ENCODE measurements at regions not wholly inside any gene's neighbourhood (a gene's known extent, or its start where the extent isn't known, plus 50 kb on each side); places are given as distances from the start of the nearest gene placed in this dataset.

DNA sequence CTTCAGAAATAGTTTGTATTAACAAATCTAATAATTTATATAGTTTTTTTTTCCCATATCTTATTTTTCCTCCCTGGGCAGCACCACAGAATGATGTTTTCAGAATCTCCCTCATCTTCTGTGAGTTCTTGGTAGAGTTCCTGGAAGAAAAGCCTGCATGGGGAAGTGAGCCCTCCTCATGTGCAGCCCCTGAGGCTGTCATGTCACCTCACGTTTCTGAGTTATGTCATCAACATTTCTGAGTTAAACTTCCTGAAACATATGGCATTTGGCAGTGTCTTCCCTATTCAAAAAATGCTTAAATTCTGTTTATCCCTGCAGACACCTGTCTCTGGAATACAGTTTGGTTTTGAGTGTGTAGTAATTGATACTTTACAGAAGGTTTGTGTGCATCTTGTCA, 979.0 kb downstream of the TMEM121 start:
- Histone ChIP-seq H3K27ac (ENCODE audit: insufficient read depth, low read depth, low read length) (no peak overlapping the region), H3K27me3 (ENCODE audit: control insufficient read depth in 2 of 2, insufficient read depth in 2 of 2, low read length in 2 of 2) (no peaks in the 10 kb centered on the region), H2AFZ (ENCODE audit: low read depth, low read length) (no peak overlapping the region), H3K36me3 (ENCODE audit: control insufficient read depth in 2 of 2, extremely low read depth in 1 of 2, insufficient read depth in 2 of 2, low read length in 2 of 2) (no peaks in the 10 kb centered on the region), H3K4me3 (replicated peaks in 1 of 3; ENCODE audit: insufficient read depth in 1 of 3, low read depth in 1 of 3, low read length in 3 of 3) (no peak overlapping the region), H3K9me1 (replicated peaks; ENCODE audit: control insufficient read depth, extremely low read depth, insufficient read depth, low read length) (no peaks in the 10 kb centered on the region), H3K9ac (replicated peaks; ENCODE audit: extremely low read depth, insufficient read depth, low read length) (no peak overlapping the region), H3K9me3 (replicated peaks; ENCODE audit: control insufficient read depth, insufficient read depth, low read length) (peaks cover 8% of the 10 kb centered on the region), H3K4me2 (ENCODE audit: insufficient read depth, low read length) (no peak overlapping the region), H3K4me1 (ENCODE audit: control insufficient read depth, extremely low read depth, insufficient read depth, low read length) (no peaks in the 10 kb centered on the region), H3K79me2 (ENCODE audit: control insufficient read depth, insufficient read depth, low read length) (no peaks in the 10 kb centered on the region), H4K20me1 (replicated peaks; ENCODE audit: control insufficient read depth, extremely low read depth, insufficient read depth, low read length) (no peaks in the 10 kb centered on the region)
- dilution Hi-C loops (cut with MboI; ENCODE audit: extremely low pct_ligation_motif_present, low sequenced_read_pairs) (no loop called here), intact Hi-C loops (cut with micrococcal nuclease) (no loop called here)
- TF ChIP-seq EZH2 (IDR thresholded peaks at IDR 0.05; ENCODE audit: borderline replicate concordance, low read depth, low read length, severe bottlenecking) = no peak
- TF ChIP-seq JUN (IDR thresholded peaks at IDR 0.05; ENCODE audit: borderline replicate concordance, insufficient read depth, insufficient read length, low read depth) = no peak
- TF ChIP-seq POLR2A (IDR thresholded peaks at IDR 0.05; ENCODE audit: low read depth, low read length) = no peak
- ChIA-PET POLR2A (no interaction called here), CTCF (no interaction called here)
- BruUV-seq (replicated peaks) = no TSS peak
- DNase-seq (ENCODE audit: low read depth, low spot score) (no peak), FAIRE-seq (no peak)

GRCh38 chr14:106506881-106507305, 980.5 kb downstream of the TMEM121 start:
- no peaks in the 10 kb centered on the region for H3K36me3 ChIP-seq (ENCODE audit: control insufficient read depth in 2 of 2, extremely low read depth in 1 of 2, insufficient read depth in 2 of 2, low read length in 2 of 2)
- no TSS peak for BruUV-seq (replicated peaks)
- no peak overlapping the region for H2AFZ ChIP-seq (ENCODE audit: low read depth, low read length)
- peaks cover 8% of the 10 kb centered on the region for H3K9me3 ChIP-seq (replicated peaks; ENCODE audit: control insufficient read depth, insufficient read depth, low read length)
- POLR2A ChIA-PET = no interaction called here
- no peak for FAIRE-seq
- H3K4me3 ChIP-seq (replicated peaks in 1 of 3; ENCODE audit: insufficient read depth in 1 of 3, low read depth in 1 of 3, low read length in 3 of 3) = no peak overlapping the region
- intact Hi-C loops (cut with micrococcal nuclease) (no loop called here), dilution Hi-C loops (cut with MboI; ENCODE audit: extremely low pct_ligation_motif_present, low sequenced_read_pairs) (no loop called here)
- H3K27me3 ChIP-seq (ENCODE audit: control insufficient read depth in 2 of 2, insufficient read depth in 2 of 2, low read length in 2 of 2) = no peaks in the 10 kb centered on the region
- TF ChIP-seq MYC (IDR thresholded peaks at IDR 0.05; ENCODE audit: low read depth, low read length) (no peak), JUN (IDR thresholded peaks at IDR 0.05; ENCODE audit: borderline replicate concordance, insufficient read depth, insufficient read length, low read depth) (no peak), POLR2A (IDR thresholded peaks at IDR 0.05; ENCODE audit: low read depth, low read length) (no peak), GATA2 (IDR thresholded peaks at IDR 0.05; ENCODE audit: insufficient read depth, insufficient read length, low read depth, low read length) (no peak), FOS (IDR thresholded peaks at IDR 0.05; ENCODE audit: borderline replicate concordance, insufficient read depth, low read length) (no peak)
- CTCF ChIA-PET = no interaction called here
- H3K9me1 ChIP-seq (replicated peaks; ENCODE audit: control insufficient read depth, extremely low read depth, insufficient read depth, low read length) = no peaks in the 10 kb centered on the region
- no peak overlapping the region for H3K27ac ChIP-seq (ENCODE audit: insufficient read depth, low read depth, low read length)
- no peaks in the 10 kb centered on the region for H3K79me2 ChIP-seq (ENCODE audit: control insufficient read depth, insufficient read depth, low read length)
- no peak overlapping the region for H3K4me2 ChIP-seq (ENCODE audit: insufficient read depth, low read length)
- no peaks in the 10 kb centered on the region for H4K20me1 ChIP-seq (replicated peaks; ENCODE audit: control insufficient read depth, extremely low read depth, insufficient read depth, low read length)
- no peak for DNase-seq (ENCODE audit: low read depth, low spot score)
- no peaks in the 10 kb centered on the region for H3K4me1 ChIP-seq (ENCODE audit: control insufficient read depth, extremely low read depth, insufficient read depth, low read length)
- H3K9ac ChIP-seq (replicated peaks; ENCODE audit: extremely low read depth, insufficient read depth, low read length) = no peak overlapping the region

Measured in endothelial cell of umbilical vein (primary cell).